B cell (primary cell): ENCODE measurements at regions not wholly inside any gene's neighbourhood (a gene's known extent, or its start where the extent isn't known, plus 50 kb on each side); places are given as distances from the start of the nearest gene placed in this dataset.

ENCODE experiments used
- ATAC-seq: fragments of 200-7000 bp; cut with Tn5 transposase; one replicate; pipeline ENCODE4 v1.10.0; 2021; ENCODE audit warnings: low read depth, mild to moderate bottlenecking, moderate number of reproducible peaks, moderate library complexity
- CTCF ChIA-PET: fragments of 350-600 bp; sonication (Branson Sonifier 250); formaldehyde crosslinking; loops from one replicate; lab custom pipeline; 2021; ENCODE audit warnings: antibody characterized with exemption, inconsistent platforms; lab: Charles Lee
- POLR2A ChIA-PET: fragments of 350-600 bp; sonication (Branson Sonifier 250); formaldehyde crosslinking; loops from one replicate; lab custom pipeline; 2021; ENCODE audit warnings: antibody characterized with exemption; lab: Charles Lee
- DNase-seq: peaks from one replicate; pipeline ENCODE4 v3.0.0; 2013
- H2AFZ ChIP-seq: 2 replicates; pipeline ENCODE4 v1.6.1; 2012; ENCODE audit warnings: mild to moderate bottlenecking, low read depth, low read length; ENCODE audit not compliant: insufficient read depth, poor library complexity, severe bottlenecking
- H3K27ac ChIP-seq, 2 donors: 1 replicate in 1 of 2; 2 replicates in 1 of 2; pipeline ENCODE4 v1.5.1; 2012 to 2013; ENCODE audit warnings: low read length in 2 of 2, mild to moderate bottlenecking in 2 of 2, moderate library complexity in 1 of 2
- H3K27me3 ChIP-seq, 4 experiments: fragments of 200-600 bp in 1 of 4; sonication (generic) in 1 of 4; replicated peaks in 1 of 4; 1 replicate in 2 of 4; 2 replicates in 2 of 4; pipeline versions ENCODE4 v1.6.1 to v1.7.0; 2013 to 2016; ENCODE audit warnings: low read length in 3 of 4, mild to moderate bottlenecking in 2 of 4, mixed read lengths in 1 of 4, moderate library complexity in 1 of 4; ENCODE audit not compliant: insufficient read depth in 4 of 4, control insufficient read depth in 3 of 4; ENCODE audit errors: control extremely low read depth in 1 of 4
- H3K36me3 ChIP-seq, 2 experiments: replicated peaks in 1 of 2; 1 replicate in 1 of 2; 2 replicates in 1 of 2; pipeline versions ENCODE4 v1.6.1 to v1.7.1; 2013; ENCODE audit warnings: low read length in 1 of 2; ENCODE audit not compliant: insufficient read depth in 2 of 2, control insufficient read depth in 1 of 2; ENCODE audit errors: control extremely low read depth in 1 of 2, extremely low read depth in 1 of 2
- H3K4me1 ChIP-seq, 2 donors: fragments of 200-600 bp in 1 of 2; sonication (generic) in 1 of 2; 1 replicate in 1 of 2; 2 replicates in 1 of 2; pipeline versions ENCODE4 v1.5.1 to v1.6.1; 2013 to 2017; ENCODE audit warnings: low read length in 2 of 2; ENCODE audit not compliant: control insufficient read depth in 2 of 2, insufficient read depth in 2 of 2
- H3K4me2 ChIP-seq: replicated peaks from 2 replicates; pipeline ENCODE3; 2012; ENCODE audit warnings: mild to moderate bottlenecking, low read depth, low read length; ENCODE audit not compliant: poor library complexity, severe bottlenecking
- H3K4me3 ChIP-seq, 5 experiments: fragments of 200-600 bp in 1 of 5; sonication (generic) in 1 of 5; 1 replicate in 3 of 5; 2 replicates in 2 of 5; pipeline versions ENCODE4 v1.5.1 to v1.7.0; 2011 to 2016; ENCODE audit warnings: low read length in 4 of 5, mild to moderate bottlenecking in 4 of 5, low read depth in 2 of 5, control low read depth in 1 of 5, moderate library complexity in 1 of 5; ENCODE audit not compliant: insufficient read depth in 1 of 5; ENCODE audit errors: control extremely low read depth in 1 of 5, extremely low read depth in 1 of 5
- H3K79me2 ChIP-seq: fragments of 200-600 bp; sonication (generic); one replicate; pipeline ENCODE4 v1.6.0; 2016; ENCODE audit warnings: low read length; ENCODE audit not compliant: control insufficient read depth, insufficient read depth
- H3K9ac ChIP-seq: fragments of 200-600 bp; sonication (generic); 2 replicates; pipeline ENCODE4 v1.6.1; 2017; ENCODE audit warnings: mild to moderate bottlenecking, low read length, moderate library complexity
- H3K9me3 ChIP-seq, 3 donors: one replicate each; pipeline versions ENCODE4 v1.6.1 to v1.7.1; 2013; ENCODE audit warnings: low read length in 2 of 3; ENCODE audit not compliant: control insufficient read depth in 2 of 3, insufficient read depth in 1 of 3; ENCODE audit errors: control extremely low read depth in 1 of 3
- H4K20me1 ChIP-seq: 2 replicates; pipeline ENCODE4 v1.6.0; 2012; ENCODE audit warnings: mild to moderate bottlenecking, low read length; ENCODE audit not compliant: insufficient read depth, control insufficient read depth, poor library complexity, severe bottlenecking
- H3K27ac Mint-ChIP-seq: one replicate; pipeline ENCODE4 v1.8.0; 2021; ENCODE audit warnings: mixed read lengths
- H3K27me3 Mint-ChIP-seq: one replicate; pipeline ENCODE4 v1.8.0; 2021; ENCODE audit warnings: mixed read lengths
- H3K4me1 Mint-ChIP-seq: one replicate; pipeline ENCODE4 v1.8.0; 2021; ENCODE audit warnings: mixed read lengths
- H3K4me3 Mint-ChIP-seq: one replicate; pipeline ENCODE4 v1.8.0; 2021; ENCODE audit warnings: mixed read lengths
- H3K9me3 Mint-ChIP-seq: one replicate; pipeline ENCODE4 v1.8.0; 2022; ENCODE audit warnings: mixed read lengths; ENCODE audit not compliant: insufficient read depth
- CTCF ChIP-seq: fragments of 200-600 bp; IDR thresholded peaks from one replicate; pipeline ENCODE4 v1.8.0; 2022; ENCODE audit warnings: antibody characterized with exemption, mild to moderate bottlenecking
- EZH2 ChIP-seq: IDR thresholded peaks from 2 replicates; pipeline ENCODE4 v1.6.1; 2012; ENCODE audit warnings: borderline replicate concordance, low read depth, mild to moderate bottlenecking, moderate library complexity, low read length; ENCODE audit not compliant: insufficient read depth, poor library complexity, severe bottlenecking
- WGBS: methylation state at CpG from one replicate; pipeline ENCODE4 v1.1.5; 2013; ENCODE audit warnings: missing lambda C conversion rate; ENCODE audit not compliant: insufficient coverage; 5-methylcytosine and 5-hydroxymethylcytosine counted together
- intact Hi-C: fragments of 100-400 bp; cut with micrococcal nuclease; formaldehyde crosslinking; loops from one replicate; pipeline ENCODE4 v1.10.0; 2022

- H3K4me3 Mint-ChIP-seq, result no peak overlapping the region
- no peak for DNase-seq
- Histone ChIP-seq H3K9me3 (peaks cover 0 to 5% (median 2%) of the 10 kb centered on the region in 3 donors), H2AFZ (no peak overlapping the region), H3K27ac (no peak overlapping the region), H3K9ac (no peak overlapping the region), H4K20me1 (no peaks in the 10 kb centered on the region), H3K79me2 (no peaks in the 10 kb centered on the region), H3K4me2 (no peak overlapping the region), H3K36me3 (no peaks in the 10 kb centered on the region), H3K27me3 (no peaks in the 10 kb centered on the region), H3K4me3 (no peak overlapping the region), H3K4me1 (no peaks in the 10 kb centered on the region)
- no CpG with 5 or more reads among the region's 1 CpG for WGBS
- ChIA-PET POLR2A (no interaction called here), CTCF (no interaction called here)
- intact Hi-C loops, result no loop called here
- H3K27me3 Mint-ChIP-seq, result no peaks in the 10 kb centered on the region
- no peak overlapping the region for H3K27ac Mint-ChIP-seq
- H3K4me1 Mint-ChIP-seq, result no peaks in the 10 kb centered on the region
- peaks cover 4% of the 10 kb centered on the region for H3K9me3 Mint-ChIP-seq
- no peak for ATAC-seq
- TF ChIP-seq EZH2, result no peak
- TF ChIP-seq CTCF, result no peak
Measured at GRCh38 chr14:86027990-86028389, 498.0 kb downstream of the FLRT2 start.

DNA sequence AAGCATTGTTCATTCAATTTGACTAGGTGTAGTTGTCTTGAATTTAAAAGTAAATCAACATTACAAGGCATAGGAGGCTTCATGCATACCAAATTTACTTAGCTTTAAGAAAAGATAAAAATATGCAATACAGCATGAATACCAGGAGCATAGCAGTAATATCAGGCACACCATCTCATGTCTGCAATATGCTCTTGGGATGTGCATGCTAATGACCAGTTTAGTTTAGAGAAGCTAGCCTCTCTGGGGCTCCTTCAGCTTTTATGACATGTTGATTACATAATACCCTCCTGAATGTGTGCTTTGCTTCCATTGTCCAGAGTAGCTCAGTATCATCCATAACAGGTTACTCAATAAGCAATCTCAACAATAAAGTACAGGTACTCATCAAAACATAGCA lies 497.2 kb downstream of the FLRT2 start:
- Histone ChIP-seq H3K27me3 (no peaks in the 10 kb centered on the region), H3K27ac (no peak overlapping the region), H3K36me3 (no peaks in the 10 kb centered on the region), H3K9me3 (peaks cover 0 to 5% (median 2%) of the 10 kb centered on the region in 3 donors), H4K20me1 (no peaks in the 10 kb centered on the region), H3K4me3 (no peak overlapping the region), H3K4me1 (no peaks in the 10 kb centered on the region), H2AFZ (no peak overlapping the region), H3K4me2 (no peak overlapping the region), H3K79me2 (no peaks in the 10 kb centered on the region), H3K9ac (no peak overlapping the region)
- intact Hi-C loops, result no loop called here
- TF ChIP-seq EZH2 (no peak), CTCF (no peak)
- Mint-ChIP-seq H3K4me1 (no peaks in the 10 kb centered on the region), H3K27me3 (no peaks in the 10 kb centered on the region), H3K9me3 (peaks cover 4% of the 10 kb centered on the region), H3K27ac (no peak overlapping the region), H3K4me3 (no peak overlapping the region)
- CTCF ChIA-PET, result interaction anchor here (1.5 kb wide), 1 partner anchor 11 kb away, joined by 4 read pairs; no protein-coding TSS in a partner anchor
- POLR2A ChIA-PET, result no interaction called here
- DNase-seq, result no peak
- no peak for ATAC-seq
